NCI-H748 (cell line): ENCODE measurements at regions not wholly inside any gene's neighbourhood (a gene's known extent, or its start where the extent isn't known, plus 50 kb on each side); places are given as distances from the start of the nearest gene placed in this dataset.

ENCODE experiments used
- DNase-seq: peaks from one replicate; lab custom pipeline; 2025; ENCODE audit not compliant: unreplicated experiment; lab: John Stamatoyannopoulos, UW

DNA sequence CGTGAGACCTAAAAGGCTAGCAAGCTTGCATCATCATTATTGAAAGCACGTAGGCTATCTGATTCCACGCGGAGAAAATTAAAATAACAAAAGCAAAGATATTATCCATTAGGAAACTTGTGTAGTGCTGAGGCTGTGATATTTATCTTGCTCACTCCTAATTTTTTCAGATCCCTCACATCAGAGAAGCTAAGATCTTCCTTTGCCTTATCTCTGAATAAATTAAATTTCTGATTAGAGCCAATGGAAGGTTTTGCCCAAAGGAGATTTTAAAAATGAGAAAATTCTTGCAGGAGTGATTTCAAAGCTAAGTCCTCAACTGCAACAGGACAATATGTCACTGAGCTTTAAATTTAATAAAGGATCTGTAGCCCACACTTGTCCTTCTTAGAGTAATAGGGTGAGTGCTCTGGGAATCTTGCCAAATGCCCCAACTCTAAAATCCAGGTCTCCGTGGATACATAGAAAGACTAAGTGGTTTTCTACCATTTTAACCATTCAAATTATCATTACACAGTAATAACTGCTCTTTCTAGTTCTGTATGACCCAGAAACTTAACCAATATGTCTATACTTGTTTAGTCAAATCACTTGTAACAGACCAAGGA lies 295.0 kb downstream of the CAAP1 start:
- DNase-seq: no peak

DNA sequence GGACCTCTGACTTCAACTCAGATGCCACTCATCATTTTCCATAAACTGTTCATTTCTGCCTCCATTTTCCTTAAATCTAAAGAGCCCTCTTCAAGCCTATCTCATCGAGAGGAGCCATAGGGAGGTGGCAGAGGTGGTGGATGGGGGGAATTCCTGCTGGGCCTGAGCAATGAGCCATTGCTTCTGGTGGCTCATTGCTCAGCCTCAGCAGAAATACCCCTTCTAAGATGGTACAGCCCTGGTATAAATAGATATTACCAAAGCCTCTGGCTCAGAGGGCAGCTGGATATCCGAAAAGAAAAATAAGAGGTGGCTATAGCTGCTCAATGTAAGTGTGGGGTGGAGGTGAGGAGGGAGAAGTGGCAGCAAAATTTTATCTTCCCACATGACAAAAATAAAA lies 313.5 kb downstream of the CAAP1 start:
- no peak for DNase-seq

DNA sequence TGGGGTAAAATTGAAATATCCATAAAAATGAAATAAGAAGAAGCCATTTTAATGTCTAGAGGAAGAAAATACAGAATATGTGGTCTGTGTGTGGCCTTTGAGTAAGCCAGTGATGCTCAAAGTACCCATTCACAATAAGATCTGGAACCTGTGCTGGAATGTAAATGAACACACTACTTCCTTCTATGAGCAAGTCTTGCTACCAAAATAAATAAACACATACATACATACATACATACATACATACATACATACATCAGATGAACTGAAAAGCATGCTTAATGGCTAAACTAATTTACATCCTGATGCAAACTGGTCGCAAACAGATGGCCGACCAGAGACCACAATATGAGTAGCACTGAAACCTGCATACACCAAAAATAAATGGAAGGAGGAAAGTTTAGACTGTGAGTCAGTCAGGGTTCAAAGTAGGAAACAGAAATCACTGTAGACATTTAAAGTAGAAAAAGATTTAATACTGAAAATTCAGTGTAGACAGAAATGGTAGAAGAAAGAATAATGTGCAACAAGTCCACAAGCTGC lies 317.6 kb downstream of the CAAP1 start:
- DNase-seq: no peak

DNA sequence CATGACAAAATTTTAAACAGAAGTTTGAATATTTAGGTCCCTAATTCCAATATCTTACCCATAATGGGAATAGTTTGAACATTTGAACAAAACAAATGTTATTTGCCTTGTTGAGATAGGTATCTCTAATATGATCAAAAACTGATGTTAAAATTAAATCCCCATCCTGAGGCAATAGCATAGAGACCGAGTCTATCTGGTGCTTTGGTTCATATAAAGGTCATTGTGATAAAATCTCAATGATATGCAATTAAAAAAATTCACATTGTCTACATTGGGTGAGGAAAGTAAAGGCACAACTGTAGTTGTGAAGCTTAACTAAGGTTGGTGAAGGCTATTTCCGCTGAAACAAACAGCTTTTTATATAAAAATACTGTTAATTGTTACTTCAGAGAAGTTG lies 318.3 kb downstream of the CAAP1 start:
- no peak for DNase-seq

DNA sequence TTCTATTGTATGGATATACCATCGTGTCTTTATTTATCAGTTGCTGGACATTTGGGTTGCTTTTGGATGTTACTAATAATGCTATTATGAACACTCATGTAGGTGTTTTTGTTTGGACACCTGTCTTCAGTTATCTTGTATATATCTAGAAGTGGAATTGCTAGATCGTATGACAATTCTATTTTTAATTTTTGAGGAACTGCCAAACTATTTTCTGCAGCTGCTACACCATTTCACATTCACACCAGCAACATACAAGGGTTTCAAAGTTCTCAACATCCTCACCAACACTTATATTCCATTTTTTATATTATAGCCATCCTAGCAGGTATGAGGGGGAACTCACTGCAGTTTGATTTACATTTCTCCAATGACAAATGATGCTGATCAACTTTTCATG lies 324.6 kb downstream of the CAAP1 start:
- peak; percentile 30 for DNase-seq

DNA sequence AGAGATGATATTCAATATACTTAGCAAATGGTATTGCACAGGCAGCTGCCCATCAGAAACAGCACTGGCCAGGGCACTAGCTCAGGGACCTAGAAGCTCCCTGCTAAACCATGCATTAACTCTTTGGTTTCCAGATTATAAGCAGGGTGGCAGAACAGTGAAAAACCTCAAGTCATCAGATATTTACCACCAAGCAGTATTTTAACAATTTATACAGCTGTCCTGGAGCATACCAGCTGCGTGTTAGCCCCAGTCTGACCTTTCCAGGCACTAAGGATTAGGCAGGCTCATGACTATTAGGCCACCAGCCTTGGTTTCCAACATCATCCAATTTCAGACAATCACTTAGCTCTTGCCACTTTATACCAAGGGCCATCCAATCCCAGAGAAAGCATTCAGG lies 326.5 kb downstream of the CAAP1 start:
- DNase-seq: no peak

DNA sequence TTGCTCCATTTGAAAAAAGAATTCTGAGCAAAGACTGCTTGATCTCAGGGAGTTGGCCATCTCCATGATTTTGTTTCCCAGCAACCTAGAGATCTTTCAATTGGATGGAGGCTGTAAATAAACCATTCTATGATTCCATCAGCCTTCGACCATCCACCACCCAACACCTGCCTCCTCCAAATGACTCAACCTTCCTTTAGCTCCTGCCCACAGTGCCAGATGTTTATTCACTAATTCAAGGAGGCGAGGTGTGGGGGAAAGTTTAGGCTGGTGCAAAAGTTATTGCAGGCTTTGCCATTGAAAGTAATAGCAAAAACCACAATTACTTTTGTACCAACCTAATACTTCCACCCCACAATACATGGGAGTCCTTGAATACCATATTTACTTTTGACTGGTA lies 327.5 kb downstream of the CAAP1 start:
- DNase-seq: no peak

DNA sequence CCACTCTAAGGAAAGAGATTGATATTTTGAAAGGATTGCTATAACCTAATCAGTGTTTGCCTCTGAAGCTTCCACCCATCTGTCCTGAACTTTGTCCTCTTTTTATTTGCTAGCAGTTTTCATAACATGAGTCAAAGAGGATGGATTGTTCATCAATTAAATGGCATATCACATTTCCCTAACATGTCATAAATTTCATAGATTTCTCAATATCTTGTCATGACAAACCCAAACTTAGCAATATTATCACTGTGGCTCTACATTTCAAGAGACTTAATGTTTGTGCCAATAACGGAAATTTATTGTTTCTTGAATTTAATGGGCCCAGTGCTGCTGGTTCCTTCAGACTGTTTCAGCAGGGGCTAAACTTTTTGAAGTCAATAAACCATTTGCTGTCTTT lies 330.3 kb downstream of the CAAP1 start:
- no peak for DNase-seq

DNA sequence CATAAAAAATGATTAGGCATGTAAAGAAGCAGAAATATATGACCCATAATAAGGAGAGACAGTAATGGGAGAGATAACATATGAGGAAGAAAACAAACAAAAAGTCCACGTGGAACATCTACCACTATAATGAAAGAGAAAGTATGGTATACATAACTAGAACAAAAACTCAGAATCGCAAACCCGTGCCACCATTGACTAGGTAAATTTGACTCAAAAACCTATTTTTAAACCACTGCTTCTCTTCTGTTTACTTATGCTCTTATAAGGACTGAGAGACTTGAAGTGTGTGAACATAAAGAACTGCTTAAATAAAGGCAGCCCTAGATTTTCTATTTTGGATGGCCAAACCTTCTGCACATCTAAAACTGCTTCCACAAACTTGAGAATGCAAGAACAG lies 330.7 kb downstream of the CAAP1 start:
- no peak for DNase-seq

DNA sequence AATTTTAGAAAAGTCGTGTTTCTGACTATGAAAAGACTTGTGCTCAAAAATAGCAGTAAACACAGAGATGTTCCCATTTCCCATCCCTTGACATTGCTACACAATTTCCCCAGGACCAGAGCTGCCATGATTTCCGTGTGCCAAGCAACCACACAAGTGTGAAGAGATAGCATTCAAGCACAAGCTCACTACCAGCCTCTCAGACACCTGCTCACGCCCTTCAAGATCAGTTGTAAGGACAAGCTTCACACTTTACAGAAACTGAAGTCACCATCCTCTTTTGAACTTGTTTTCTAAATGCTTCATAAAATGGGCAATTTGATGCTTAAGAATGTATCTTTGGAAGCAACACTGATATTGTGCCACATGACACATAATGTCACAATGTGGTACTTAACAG lies 333.1 kb downstream of the CAAP1 start:
- no peak for DNase-seq

DNA sequence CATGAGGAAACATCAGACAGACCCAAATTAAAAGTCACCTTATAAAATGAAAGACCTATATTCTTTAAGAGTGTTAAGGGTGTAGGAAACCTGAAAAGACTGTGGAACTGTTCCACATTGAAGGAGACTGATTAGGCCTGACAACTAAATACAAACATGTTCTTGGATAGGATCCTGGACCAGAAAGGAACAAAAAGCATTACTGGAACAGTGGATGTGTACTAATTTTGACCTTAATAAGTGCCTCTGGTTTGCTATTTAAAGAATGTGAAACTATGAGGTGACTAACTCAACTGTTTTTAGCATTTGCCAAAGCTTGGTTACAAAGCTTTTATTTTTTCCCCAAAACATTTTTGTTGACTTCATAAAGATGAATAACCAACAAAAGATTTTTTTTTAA lies 340.6 kb downstream of the CAAP1 start:
- DNase-seq: no peak

DNA sequence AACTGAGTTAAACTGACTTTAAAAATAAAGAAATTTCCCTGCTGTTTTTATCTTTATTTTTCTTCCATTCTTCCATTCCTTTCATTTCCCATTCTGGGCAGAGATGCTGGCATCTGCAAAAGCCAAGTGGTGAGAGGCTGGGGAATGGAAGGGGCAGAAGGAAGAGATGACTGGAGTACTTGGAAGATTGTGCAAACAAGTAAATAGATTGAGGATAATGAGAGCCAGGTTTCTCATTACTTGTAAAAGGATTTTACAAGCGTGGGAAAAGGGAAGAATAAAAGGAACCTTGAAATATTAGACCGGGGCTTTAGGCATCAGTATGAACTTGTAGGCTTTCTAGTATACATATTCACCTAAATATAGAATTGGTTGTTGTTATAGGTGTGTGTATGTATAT lies 341.2 kb downstream of the CAAP1 start:
- no peak for DNase-seq

DNA sequence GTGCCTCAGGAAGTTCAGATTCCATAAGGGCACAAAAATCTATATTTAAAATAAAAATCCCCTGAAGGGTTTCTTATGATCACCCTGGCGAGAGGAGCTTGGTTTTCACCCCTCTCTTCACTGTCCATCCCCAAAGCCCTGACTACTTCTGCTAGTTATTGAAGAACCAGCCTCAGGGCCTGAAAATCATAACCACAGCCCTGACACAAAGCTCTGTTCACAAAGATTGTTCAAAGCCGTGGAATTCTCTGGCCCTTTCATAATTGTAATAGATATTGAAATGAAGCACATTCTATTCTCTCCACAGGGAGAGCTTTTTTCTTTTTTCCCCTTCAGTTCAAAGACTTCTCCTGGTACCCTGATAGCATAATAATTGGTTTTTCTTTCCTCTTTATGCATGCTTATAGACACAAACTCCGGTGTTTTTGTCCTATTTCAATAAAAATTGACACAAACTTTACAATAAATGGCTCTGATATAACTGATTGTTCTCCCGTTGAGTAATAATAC lies 343.8 kb downstream of the CAAP1 start:
- no peak for DNase-seq

DNA sequence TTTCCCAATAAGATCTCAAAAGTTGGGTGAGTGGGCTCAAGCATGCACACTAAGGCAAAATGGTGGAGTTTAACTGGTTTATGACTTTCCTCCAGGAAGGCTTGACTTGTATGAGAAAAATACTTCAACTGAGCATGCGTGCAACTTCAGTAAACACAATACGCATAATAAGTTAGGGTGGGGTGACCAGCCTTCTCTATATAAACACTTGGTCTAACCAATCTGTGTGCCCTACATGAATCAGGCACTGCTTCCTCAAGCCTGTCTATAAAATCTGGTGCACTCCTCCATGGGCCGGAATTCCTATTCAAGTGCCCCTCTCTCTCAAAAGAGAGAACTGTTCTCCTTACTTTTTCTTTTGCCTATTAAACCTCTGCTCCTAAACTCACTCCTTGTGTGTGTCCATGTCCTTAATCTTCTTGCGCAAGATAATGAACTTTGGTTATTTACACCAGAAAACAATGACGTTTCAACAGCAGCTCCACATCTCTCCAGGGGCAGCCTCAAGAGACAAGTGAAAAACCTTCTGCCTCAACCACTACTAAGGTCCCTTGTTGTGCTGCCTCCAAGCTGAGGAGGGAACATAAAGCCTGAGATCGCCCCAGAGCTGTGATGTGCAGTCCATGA lies 352.6 kb downstream of the CAAP1 start:
- no peak for DNase-seq

DNA sequence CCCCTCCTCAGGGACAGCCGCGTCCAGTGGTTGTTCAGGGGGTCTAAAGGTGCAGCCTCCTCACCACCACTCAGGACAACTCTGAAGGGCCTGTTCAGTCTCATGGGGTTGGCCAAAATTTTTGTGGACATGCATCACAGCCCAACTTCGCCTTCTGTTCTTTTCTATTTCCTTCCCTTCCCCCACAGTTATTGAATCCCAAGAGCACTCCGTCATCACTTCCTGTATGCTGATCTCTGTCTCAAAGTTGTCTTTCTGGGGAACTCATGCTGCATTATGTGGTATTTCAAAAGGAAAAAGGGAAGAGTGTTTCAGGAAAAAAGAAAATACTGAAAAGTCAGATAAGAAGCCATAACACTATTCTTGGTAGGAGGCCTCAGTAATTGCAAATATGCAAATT lies 355.4 kb downstream of the CAAP1 start:
- DNase-seq: no peak

DNA sequence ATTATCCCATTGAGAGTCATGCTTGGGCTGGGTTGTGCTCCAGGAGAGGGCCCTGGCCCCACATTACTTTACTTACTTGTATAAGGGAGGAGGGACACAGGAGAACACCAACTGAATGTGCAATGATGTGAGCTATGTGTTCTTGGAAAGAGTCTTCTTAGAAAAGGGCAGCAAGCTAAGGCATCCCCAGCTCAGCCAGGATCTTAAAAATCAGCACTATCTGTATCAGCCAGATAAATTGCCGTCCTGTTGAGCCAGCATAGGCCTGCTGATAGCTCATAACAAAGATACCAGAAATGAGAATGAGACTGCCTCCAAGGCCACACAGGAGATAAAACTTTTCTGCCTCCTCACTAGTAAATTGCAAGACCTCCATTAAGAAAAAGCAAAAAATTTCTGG lies 357.5 kb downstream of the CAAP1 start:
- DNase-seq: no peak

DNA sequence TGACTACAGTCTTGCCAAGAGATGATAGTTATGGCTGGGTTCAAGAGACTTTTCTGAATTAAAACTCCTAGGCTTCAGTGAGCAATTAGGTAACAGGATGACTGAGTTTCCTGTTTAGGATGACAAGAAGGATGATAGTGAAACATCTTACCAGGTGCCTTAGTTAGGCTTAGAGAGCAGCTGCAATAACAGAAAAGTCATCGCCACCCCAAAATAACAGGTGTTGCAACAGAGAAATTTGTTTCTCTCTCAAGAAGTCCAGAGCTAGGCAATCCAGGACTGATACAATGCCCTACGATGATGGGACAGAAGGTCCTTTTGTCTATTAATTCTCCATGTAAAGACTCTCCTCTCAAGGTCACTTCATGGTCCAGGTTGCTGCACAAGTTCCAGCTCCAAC lies 361.8 kb downstream of the CAAP1 start:
- no peak for DNase-seq

DNA sequence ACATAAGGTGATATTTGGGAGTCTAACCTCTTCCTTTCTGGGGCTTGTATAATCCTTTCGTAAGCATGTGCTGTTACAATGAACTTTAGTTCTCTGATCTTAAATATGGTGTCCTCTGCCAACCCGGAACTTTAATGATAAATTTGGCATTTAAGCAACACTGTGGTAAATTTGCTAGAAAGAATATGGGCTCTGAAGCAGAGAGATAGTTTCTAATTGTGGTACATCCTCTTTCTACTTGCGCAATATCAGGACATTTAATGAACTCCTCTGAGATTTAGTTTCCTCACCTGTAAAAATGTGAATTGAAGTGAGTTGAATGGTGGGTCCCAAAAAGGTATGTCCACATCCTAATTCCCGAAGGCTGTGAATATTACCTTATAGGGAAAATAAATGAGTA lies 364.7 kb downstream of the CAAP1 start:
- no peak for DNase-seq

DNA sequence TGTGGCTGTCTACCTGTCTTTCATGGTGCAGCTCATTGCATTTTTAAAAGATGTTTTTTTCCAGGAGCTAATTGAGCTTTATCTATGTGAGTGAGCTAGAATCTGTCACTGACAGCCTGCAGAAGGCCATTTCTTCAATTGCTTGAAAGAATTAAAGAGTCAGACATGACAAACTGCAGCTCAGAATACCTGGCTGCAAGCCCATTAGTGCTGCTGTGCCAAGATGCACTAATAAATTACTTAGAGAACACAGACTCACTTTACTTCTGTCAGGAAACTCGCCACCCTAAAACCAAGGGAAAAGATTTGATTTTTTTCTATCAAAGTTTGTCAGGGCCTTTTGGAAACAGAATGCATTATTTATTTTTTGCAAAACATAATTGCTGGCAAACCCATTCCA lies 368.3 kb downstream of the CAAP1 start:
- no peak for DNase-seq

DNA sequence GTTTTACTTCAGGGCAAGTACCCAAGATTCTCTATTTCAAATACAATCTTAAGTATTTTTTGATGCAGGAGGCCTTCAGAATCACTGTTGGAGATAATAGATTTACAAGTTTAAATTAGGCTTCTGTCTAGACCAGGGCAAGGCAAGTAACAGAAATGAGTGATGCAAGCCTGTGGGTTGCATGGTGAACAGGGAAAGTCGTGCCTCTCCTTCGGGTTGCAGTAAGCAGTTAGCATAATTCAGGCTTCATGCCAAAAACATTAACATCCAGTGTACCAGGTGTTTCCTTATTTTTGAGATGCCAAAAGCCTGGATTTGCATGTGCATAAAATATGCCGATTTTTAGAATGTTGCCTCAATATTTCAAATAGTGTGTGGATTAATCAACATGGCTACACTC lies 369.0 kb downstream of the CAAP1 start:
- no peak for DNase-seq

DNA sequence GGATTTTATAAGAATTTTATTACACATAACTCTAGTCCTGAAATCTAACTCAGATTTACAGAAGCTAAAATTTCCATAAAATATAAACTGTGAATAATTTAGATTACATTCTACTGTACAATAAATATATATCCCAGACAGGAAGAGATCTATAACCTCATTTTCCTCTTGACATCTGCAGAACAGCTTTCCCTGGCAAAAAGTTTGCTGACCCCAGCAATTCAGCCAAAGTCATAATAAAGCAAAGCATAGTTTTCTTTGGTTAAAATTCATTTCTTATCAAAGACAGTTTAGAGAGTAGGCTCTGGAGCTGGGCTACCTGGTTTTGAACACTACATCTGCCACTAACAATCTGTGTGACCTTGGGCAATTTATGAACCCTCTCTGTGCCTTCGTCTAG lies 372.5 kb downstream of the CAAP1 start:
- DNase-seq: no peak

DNA sequence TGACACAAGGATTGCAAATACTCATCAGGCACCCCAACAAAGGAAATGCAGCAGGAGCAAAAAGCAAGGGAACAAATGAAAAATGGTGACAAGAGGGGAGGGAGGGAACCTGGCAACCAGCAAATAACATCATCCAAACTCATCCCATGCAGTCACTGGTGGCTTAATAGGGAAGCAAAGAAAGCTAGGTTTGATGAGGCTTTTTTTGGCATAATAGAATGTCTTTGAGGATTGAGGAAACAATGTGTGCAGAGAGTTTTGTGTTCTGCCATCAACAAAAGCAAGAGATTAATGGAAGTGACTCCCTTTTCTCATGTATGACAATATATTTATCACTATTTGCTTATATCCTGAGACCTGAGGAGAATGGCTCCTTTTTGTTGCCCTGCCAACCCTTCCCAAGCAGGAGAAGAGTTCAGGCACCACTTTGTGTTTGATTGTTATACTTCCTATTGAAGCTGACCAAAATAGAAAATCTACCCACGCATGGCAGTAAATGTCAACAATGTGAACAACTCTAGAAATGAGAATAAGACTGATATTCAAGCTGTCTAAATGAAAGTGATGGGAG lies 375.7 kb downstream of the CAAP1 start:
- no peak for DNase-seq

DNA sequence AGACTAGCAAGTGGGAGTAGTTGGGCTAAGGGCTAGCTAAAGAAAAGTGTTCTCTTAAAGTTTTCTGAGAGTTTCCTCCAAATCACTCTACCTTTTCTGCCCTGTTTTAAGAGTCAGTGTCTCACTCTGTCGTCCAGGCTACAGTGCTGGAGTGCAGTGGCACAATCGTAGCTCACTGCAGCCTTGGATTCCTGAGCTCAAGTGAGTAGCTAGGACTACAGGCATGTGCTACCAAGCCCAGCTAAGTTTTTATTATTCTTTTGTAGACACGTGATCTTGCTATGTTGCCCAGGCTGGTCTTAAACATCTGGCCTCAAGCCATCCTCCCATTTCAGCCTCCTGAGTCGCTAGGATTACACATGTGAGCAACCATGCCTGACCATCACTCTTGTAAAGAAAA lies 378.9 kb downstream of the CAAP1 start:
- DNase-seq: no peak
